ENCODE measurements at regions not wholly inside any gene's neighbourhood (a gene's known extent, or its start where the extent isn't known, plus 50 kb on each side); places are given as distances from the start of the nearest gene placed in this dataset.

DNA sequence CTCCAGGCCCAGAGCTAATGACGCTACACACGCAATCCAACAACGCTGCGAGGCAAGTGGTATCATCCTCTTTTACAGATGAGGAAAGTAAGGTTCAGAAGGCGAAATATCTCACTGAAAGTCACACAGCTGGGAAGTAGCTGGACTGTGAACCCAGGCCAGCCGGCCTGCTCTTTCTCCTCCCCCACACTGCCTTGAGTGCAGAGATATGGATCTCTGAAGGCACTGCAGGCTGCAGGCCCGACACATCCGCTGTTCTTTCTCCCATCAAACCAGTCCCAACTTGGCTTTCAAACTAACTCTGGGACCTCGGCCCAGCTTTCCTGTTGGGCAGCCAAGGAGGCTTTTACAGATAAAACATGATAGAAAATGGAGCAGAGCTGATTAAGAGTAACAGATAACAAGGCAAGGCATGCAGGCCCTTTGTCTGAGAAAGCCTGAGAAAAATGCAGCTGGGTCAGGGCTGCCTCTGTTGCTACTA lies 64.0 kb upstream of the PTPRJ start:
- no peak for TF ChIP-seq CTCF (conservative IDR thresholded peaks at IDR 0.05; ENCODE audit: low read length)
- TF ChIP-seq EZH2phosphoT487 (IDR thresholded peaks at IDR 0.05; ENCODE audit: borderline replicate concordance, low read depth, low read length) = no peak
